ENCODE measurements at regions not wholly inside any gene's neighbourhood (a gene's known extent, or its start where the extent isn't known, plus 50 kb on each side); places are given as distances from the start of the nearest gene placed in this dataset.
"Not testable (repeated sequence)": the region's sequence is repeated elsewhere in the genome, so short reads cannot be mapped to it uniquely, and the experiment has no call there.

GRCh38 chr2:63700271-63700670 is 111.5 kb downstream of the MDH1 start:
- CTCF ChIA-PET, result interaction anchor here (0.6 to 5.2 kb wide), 8 partner anchors 9 to 1429 kb away, joined by 3 to 91 read pairs (median 5); no protein-coding TSS in a partner anchor
- ATAC-seq (ENCODE audit: low read depth) (no peak), DNase-seq (no peak)
- no CpG with 5 or more reads among the region's 3 CpGs for WGBS (ENCODE audit: insufficient coverage)
- H3K27me3 ChIP-seq (replicated peaks in 1 of 4; ENCODE audit: control extremely low read depth in 1 of 4, control insufficient read depth in 3 of 4, insufficient read depth in 4 of 4, low read length in 3 of 4), result no peaks in the 10 kb centered on the region
- no peaks in the 10 kb centered on the region for H3K9me3 ChIP-seq (ENCODE audit: control extremely low read depth in 1 of 3, control insufficient read depth in 2 of 3, insufficient read depth in 1 of 3, low read length in 2 of 3)
- no peak overlapping the region for H3K27ac ChIP-seq (ENCODE audit: low read length in 2 of 2)
- H3K4me1 Mint-ChIP-seq, result no peaks in the 10 kb centered on the region
- H3K27me3 Mint-ChIP-seq, result no peaks in the 10 kb centered on the region
- POLR2A ChIA-PET, result no interaction called here
- H3K36me3 ChIP-seq (replicated peaks in 1 of 2; ENCODE audit: control extremely low read depth in 1 of 2, control insufficient read depth in 1 of 2, extremely low read depth in 1 of 2, insufficient read depth in 2 of 2, low read length in 1 of 2), result no peaks in the 10 kb centered on the region
- H3K9ac ChIP-seq (ENCODE audit: low read length), result no peak overlapping the region
- H4K20me1 ChIP-seq (ENCODE audit: control insufficient read depth, insufficient read depth, low read length, poor library complexity, severe bottlenecking), result no peaks in the 10 kb centered on the region
- intact Hi-C loops (cut with micrococcal nuclease), result no loop called here
- no peak overlapping the region for H3K4me3 Mint-ChIP-seq
- no peak overlapping the region for H3K4me3 ChIP-seq (ENCODE audit: control extremely low read depth in 1 of 5, extremely low read depth in 1 of 5, insufficient read depth in 1 of 5, low read depth in 2 of 5, low read length in 4 of 5)
- H3K9me3 Mint-ChIP-seq (ENCODE audit: insufficient read depth), result no peaks in the 10 kb centered on the region
- H3K27ac Mint-ChIP-seq, result no peak overlapping the region
- no peaks in the 10 kb centered on the region for H3K79me2 ChIP-seq (ENCODE audit: control insufficient read depth, insufficient read depth, low read length)
- no peak overlapping the region for H3K4me2 ChIP-seq (replicated peaks; ENCODE audit: low read depth, low read length, poor library complexity, severe bottlenecking)
- no peak for TF ChIP-seq EZH2 (IDR thresholded peaks at IDR 0.05; ENCODE audit: borderline replicate concordance, insufficient read depth, low read depth, low read length, poor library complexity, severe bottlenecking)
- no peak for TF ChIP-seq CTCF (IDR thresholded peaks at IDR 0.05)
- H2AFZ ChIP-seq (ENCODE audit: insufficient read depth, low read depth, low read length, poor library complexity, severe bottlenecking), result no peak overlapping the region
- H3K4me1 ChIP-seq (ENCODE audit: control insufficient read depth in 2 of 2, insufficient read depth in 2 of 2, low read length in 2 of 2), result no peaks in the 10 kb centered on the region

- Histone ChIP-seq H3K9ac (ENCODE audit: low read length) (no peak overlapping the region), H3K27ac (ENCODE audit: low read length in 2 of 2) (no peak overlapping the region), H3K9me3 (ENCODE audit: control extremely low read depth in 1 of 3, control insufficient read depth in 2 of 3, insufficient read depth in 1 of 3, low read length in 2 of 3) (no peaks in the 10 kb centered on the region), H3K27me3 (replicated peaks in 1 of 4; ENCODE audit: control extremely low read depth in 1 of 4, control insufficient read depth in 3 of 4, insufficient read depth in 4 of 4, low read length in 3 of 4) (no peaks in the 10 kb centered on the region), H3K4me1 (ENCODE audit: control insufficient read depth in 2 of 2, insufficient read depth in 2 of 2, low read length in 2 of 2) (no peaks in the 10 kb centered on the region), H3K36me3 (replicated peaks in 1 of 2; ENCODE audit: control extremely low read depth in 1 of 2, control insufficient read depth in 1 of 2, extremely low read depth in 1 of 2, insufficient read depth in 2 of 2, low read length in 1 of 2) (no peaks in the 10 kb centered on the region), H2AFZ (ENCODE audit: insufficient read depth, low read depth, low read length, poor library complexity, severe bottlenecking) (no peak overlapping the region), H3K4me2 (replicated peaks; ENCODE audit: low read depth, low read length, poor library complexity, severe bottlenecking) (no peak overlapping the region), H3K4me3 (ENCODE audit: control extremely low read depth in 1 of 5, extremely low read depth in 1 of 5, insufficient read depth in 1 of 5, low read depth in 2 of 5, low read length in 4 of 5) (no peak overlapping the region), H4K20me1 (ENCODE audit: control insufficient read depth, insufficient read depth, low read length, poor library complexity, severe bottlenecking) (no peaks in the 10 kb centered on the region), H3K79me2 (ENCODE audit: control insufficient read depth, insufficient read depth, low read length) (no peaks in the 10 kb centered on the region)
- Mint-ChIP-seq H3K27me3 (no peaks in the 10 kb centered on the region), H3K27ac (no peak overlapping the region), H3K4me1 (no peaks in the 10 kb centered on the region), H3K9me3 (ENCODE audit: insufficient read depth) (no peaks in the 10 kb centered on the region), H3K4me3 (no peak overlapping the region)
- intact Hi-C loops (cut with micrococcal nuclease), result no loop called here
- ATAC-seq (ENCODE audit: low read depth) (no peak), DNase-seq (no peak)
- TF ChIP-seq CTCF (IDR thresholded peaks at IDR 0.05) (no peak), EZH2 (IDR thresholded peaks at IDR 0.05; ENCODE audit: borderline replicate concordance, insufficient read depth, low read depth, low read length, poor library complexity, severe bottlenecking) (no peak)
- CTCF ChIA-PET, result interaction anchor here (1.2 to 2.4 kb wide), 3 partner anchors 64 to 160 kb away, joined by 3 to 8 read pairs (median 5); no protein-coding TSS in a partner anchor
- POLR2A ChIA-PET, result no interaction called here
These were observed 112.6 kb downstream of the MDH1 start for GRCh38 chr2:63701406-63701805.

GRCh38 chr2:63706084-63706483 is 117.3 kb downstream of the MDH1 start:
- H4K20me1 ChIP-seq (ENCODE audit: control insufficient read depth, insufficient read depth, low read length, poor library complexity, severe bottlenecking); H3K4me3 Mint-ChIP-seq; ATAC-seq (ENCODE audit: low read depth); intact Hi-C loops (cut with micrococcal nuclease); H3K9ac ChIP-seq (ENCODE audit: low read length); H3K4me1 ChIP-seq (ENCODE audit: control insufficient read depth in 2 of 2, insufficient read depth in 2 of 2, low read length in 2 of 2); H3K4me3 ChIP-seq (ENCODE audit: control extremely low read depth in 1 of 5, extremely low read depth in 1 of 5, insufficient read depth in 1 of 5, low read depth in 2 of 5, low read length in 4 of 5); H3K9me3 Mint-ChIP-seq (ENCODE audit: insufficient read depth); H3K79me2 ChIP-seq (ENCODE audit: control insufficient read depth, insufficient read depth, low read length); CTCF ChIA-PET; H3K27me3 Mint-ChIP-seq; H3K4me2 ChIP-seq (replicated peaks; ENCODE audit: low read depth, low read length, poor library complexity, severe bottlenecking); H3K36me3 ChIP-seq (replicated peaks in 1 of 2; ENCODE audit: control extremely low read depth in 1 of 2, control insufficient read depth in 1 of 2, extremely low read depth in 1 of 2, insufficient read depth in 2 of 2, low read length in 1 of 2); H3K27ac ChIP-seq (ENCODE audit: low read length in 2 of 2); H2AFZ ChIP-seq (ENCODE audit: insufficient read depth, low read depth, low read length, poor library complexity, severe bottlenecking); POLR2A ChIA-PET; H3K4me1 Mint-ChIP-seq; H3K27me3 ChIP-seq (replicated peaks in 1 of 4; ENCODE audit: control extremely low read depth in 1 of 4, control insufficient read depth in 3 of 4, insufficient read depth in 4 of 4, low read length in 3 of 4); H3K9me3 ChIP-seq (ENCODE audit: control extremely low read depth in 1 of 3, control insufficient read depth in 2 of 3, insufficient read depth in 1 of 3, low read length in 2 of 3); H3K27ac Mint-ChIP-seq; DNase-seq: not testable (repeated sequence)
- no CpG with 5 or more reads among the region's 3 CpGs for WGBS (ENCODE audit: insufficient coverage)

Measured in B cell (primary cell).